K562 (cell line): ENCODE measurements at regions not wholly inside any gene's neighbourhood (a gene's known extent, or its start where the extent isn't known, plus 50 kb on each side); places are given as distances from the start of the nearest gene placed in this dataset.

Experiments used
- ATAC-seq: fragments of 200-7000 bp; cut with Tn5 transposase; 3 replicates; pipeline ENCODE4 v1.9.1; 2020; ENCODE audit warnings: moderate library complexity
- BruUV-seq: library from RNA; stranded (reverse); fragments of 400-500 nt; replicated peaks from 2 replicates; lab custom pipeline; 2021; lab: Mats Ljungman, UMichigan
- CTCF ChIA-PET: fragments of 300-600 bp; formaldehyde crosslinking; extraction: SDS; loops from one replicate; lab custom pipeline; 2021; ENCODE audit warnings: low intra/inter-chr PET ratio; lab: Yijun Ruan, JAX
- POLR2A ChIA-PET: fragments of 300-600, 350-650 bp; sonication (Branson Sonifier 250); formaldehyde crosslinking; extraction: SDS; loops from one replicate; lab custom pipeline; 2021; ENCODE audit warnings: antibody characterized with exemption, inconsistent platforms; lab: Yijun Ruan, JAX
- DNase-seq, 4 experiments: peaks; one replicate each; pipeline versions ENCODE4 v3.0.0 to v3.0.0-alpha.2; 2011 to 2018; ENCODE audit warnings: low spot score in 3 of 4, mixed read lengths in 3 of 4; ENCODE audit errors: extremely low read depth in 1 of 4
- FAIRE-seq: peaks from 2 replicates; lab custom pipeline; 2011; peaks lifted over from hg19 to GRCh38; lab: Jason Lieb, UNC
- H2AFZ ChIP-seq: 2 replicates; pipeline ENCODE4 v1.6.0; 2011; ENCODE audit warnings: low read depth, low read length, control low read depth, inconsistent platforms
- H3K27ac ChIP-seq: fragments of 200-600 bp; 3 replicates; pipeline ENCODE4 v1.8.0; 2011; ENCODE audit warnings: low read depth, mild to moderate bottlenecking, control low read depth, inconsistent platforms, low read length, moderate library complexity, mixed read lengths; ENCODE audit errors: extremely low read depth
- H3K27me3 ChIP-seq, 2 experiments: fragments of 300-600 bp in 1 of 2; 2 replicates in 1 of 2; 3 replicates in 1 of 2; pipeline versions ENCODE4 v1.6.0 to v1.8.0; 2011; ENCODE audit warnings: inconsistent platforms in 2 of 2, low read length in 2 of 2, mild to moderate bottlenecking in 1 of 2, mixed read lengths in 1 of 2, moderate library complexity in 1 of 2; ENCODE audit not compliant: control insufficient read depth in 2 of 2, insufficient read depth in 2 of 2
- H3K36me3 ChIP-seq: fragments of 300-600 bp; 3 replicates; pipeline ENCODE4 v1.8.0; 2011; ENCODE audit warnings: mild to moderate bottlenecking, low read length, inconsistent platforms; ENCODE audit not compliant: control insufficient read depth, insufficient read depth
- H3K4me1 ChIP-seq, 2 experiments: fragments of 200-600 bp in 1 of 2; replicated peaks in 1 of 2; 2 replicates in 1 of 2; 3 replicates in 1 of 2; pipeline versions ENCODE4 v1.5.1 to v1.8.0; 2011; ENCODE audit warnings: inconsistent platforms in 2 of 2, low read length in 2 of 2, mild to moderate bottlenecking in 1 of 2, mixed read lengths in 1 of 2, moderate library complexity in 1 of 2; ENCODE audit not compliant: control insufficient read depth in 2 of 2, insufficient read depth in 2 of 2
- H3K4me2 ChIP-seq: 2 replicates; pipeline ENCODE4 v1.6.1; 2011; ENCODE audit warnings: low read length, control low read depth, inconsistent platforms, mixed read lengths; ENCODE audit not compliant: insufficient read depth
- H3K4me3 ChIP-seq: fragments of 200-600 bp; sonication (generic), shearing (Covaris generic); 2 replicates; pipeline ENCODE4 v1.5.1; 2016; ENCODE audit warnings: control low read depth, inconsistent platforms
- H3K79me2 ChIP-seq: fragments of 200-600 bp; 3 replicates; pipeline ENCODE4 v1.8.0; 2011; ENCODE audit warnings: low read length, inconsistent platforms; ENCODE audit not compliant: control insufficient read depth, insufficient read depth
- H3K9ac ChIP-seq, 2 experiments: 2 replicates each; pipeline versions ENCODE4 v1.6.0 to v1.6.1; 2011; ENCODE audit warnings: low read depth in 2 of 2, low read length in 2 of 2, control low read depth in 1 of 2, inconsistent platforms in 1 of 2, mild to moderate bottlenecking in 1 of 2, mixed read lengths in 1 of 2; ENCODE audit not compliant: insufficient read depth in 1 of 2
- H3K9me1 ChIP-seq: one replicate; pipeline ENCODE4 v1.6.0; 2011; ENCODE audit warnings: inconsistent platforms, mild to moderate bottlenecking, low read length, moderate library complexity; ENCODE audit not compliant: control insufficient read depth, insufficient read depth
- H3K9me3 ChIP-seq: replicated peaks from 2 replicates; pipeline ENCODE4 v1.5.1; 2011; ENCODE audit warnings: low read depth, low read length, inconsistent platforms; ENCODE audit not compliant: control insufficient read depth, insufficient read depth
- H4K20me1 ChIP-seq: replicated peaks from 2 replicates; pipeline ENCODE4 v1.6.1; 2011; ENCODE audit warnings: low read length, inconsistent platforms, mixed read lengths; ENCODE audit not compliant: control insufficient read depth, insufficient read depth
- BMI1 ChIP-seq: fragments of 150-350 bp; IDR thresholded peaks from 2 replicates; pipeline ENCODE4 v1.6.1; 2014; ENCODE audit warnings: low read length
- CC2D1A ChIP-seq: fragments of 450-650 bp; IDR thresholded peaks from 2 replicates; pipeline ENCODE4 v1.6.1; 2017; ENCODE audit warnings: mild to moderate bottlenecking
- HDAC1 ChIP-seq, 2 experiments: fragments of 450-650 bp; IDR thresholded peaks; 2 replicates each; pipeline ENCODE4 v1.6.1; 2016 to 2017; ENCODE audit warnings: inconsistent platforms in 1 of 2, mild to moderate bottlenecking in 1 of 2, moderate library complexity in 1 of 2
- MEIS2 ChIP-seq: fragments of 450-650 bp; IDR thresholded peaks from 2 replicates; pipeline ENCODE4 v1.6.1; 2014; ENCODE audit warnings: mild to moderate bottlenecking; ENCODE audit not compliant: partially characterized antibody
- NCOR1 ChIP-seq: fragments of 450-650 bp; IDR thresholded peaks from 2 replicates; pipeline ENCODE4 v1.6.1; 2016; ENCODE audit warnings: mild to moderate bottlenecking, moderate library complexity
- PCBP2 ChIP-seq: fragments of 200-400 bp; formaldehyde crosslinking; IDR thresholded peaks from 2 replicates; pipeline ENCODE4 v1.6.1; 2018; ENCODE audit warnings: low read length, low read depth, mild to moderate bottlenecking, moderate library complexity; ENCODE audit not compliant: poor library complexity, severe bottlenecking
- PHF21A ChIP-seq: fragments of 450-650 bp; IDR thresholded peaks from 2 replicates; pipeline ENCODE4 v1.6.1; 2017; ENCODE audit warnings: low read depth, borderline replicate concordance
- PURB ChIP-seq: sonication (generic); formaldehyde crosslinking; IDR thresholded peaks from 2 replicates; pipeline ENCODE4 v1.9.0; 2021; ENCODE audit warnings: low read depth, mild to moderate bottlenecking, missing genetic modification reagents
- RFX1 ChIP-seq: fragments of 450-650 bp; IDR thresholded peaks from 2 replicates; pipeline ENCODE4 v1.6.1; 2016; ENCODE audit warnings: mild to moderate bottlenecking, moderate library complexity
- TSC22D4 ChIP-seq: fragments of 450-650 bp; IDR thresholded peaks from 2 replicates; pipeline ENCODE4 v1.6.1; 2016; ENCODE audit warnings: missing genetic modification characterization, missing biosample characterization, control low read depth
- ZNF175 ChIP-seq: fragments of 200-800 bp; sonication (Bioruptor generic); IDR thresholded peaks from 2 replicates; pipeline ENCODE4 v1.6.1; 2016; ENCODE audit warnings: low read depth, mild to moderate bottlenecking, missing genetic modification characterization, missing compliant biosample characterization
- ZNF445 ChIP-seq: fragments of 250-450 bp; sonication (Bioruptor Pico); IDR thresholded peaks from 2 replicates; pipeline ENCODE4 v1.4.0; 2020; ENCODE audit warnings: low read depth, mild to moderate bottlenecking, moderate library complexity
- ZZZ3 ChIP-seq: fragments of 450-650 bp; IDR thresholded peaks from 2 replicates; pipeline ENCODE4 v1.6.1; 2016; ENCODE audit warnings: antibody characterized with exemption, mild to moderate bottlenecking, moderate library complexity
- WGBS: fragments of 100-300 bp; shearing (Covaris generic); methylation state at CpG from one replicate; pipeline ENCODE4 v1.1.6; 2016; ENCODE audit warnings: low coverage, mixed read lengths; ENCODE audit not compliant: insufficient coverage; ENCODE audit errors: missing lambda C conversion rate; 5-methylcytosine and 5-hydroxymethylcytosine counted together
- in situ Hi-C: fragments of 300-500 bp; cut with MboI; formaldehyde crosslinking; loops from 4 replicates; pipeline ENCODE4 v1.15.0; 2018; ENCODE audit warnings: inconsistent platforms, mixed read lengths
- intact Hi-C: fragments of 100-400 bp; cut with micrococcal nuclease; formaldehyde crosslinking; loops from 2 replicates; pipeline ENCODE4 v1.14.2; 2022
- TF ChIP-seq, protein P1 (sequence below), 2 experiments: fragments of 450-650 bp in 1 of 2; sonication (generic) in 1 of 2; formaldehyde crosslinking; conservative IDR thresholded peaks; 2 replicates each; pipeline versions ENCODE4 v1.4.0 to v1.8.1; 2020 to 2022; ENCODE audit warnings: mild to moderate bottlenecking in 1 of 2, missing genetic modification reagents in 1 of 2
- TF ChIP-seq, protein P2 (sequence below): sonication (generic); formaldehyde crosslinking; IDR thresholded peaks from 2 replicates; pipeline ENCODE4 v1.8.0; 2022; ENCODE audit warnings: missing genetic modification reagents, mild to moderate bottlenecking, moderate library complexity, borderline replicate concordance
- TF ChIP-seq, protein P3 (sequence below): sonication (generic); formaldehyde crosslinking; IDR thresholded peaks from 2 replicates; pipeline ENCODE4 v1.8.1; 2022; ENCODE audit warnings: missing genetic modification reagents

DNA sequence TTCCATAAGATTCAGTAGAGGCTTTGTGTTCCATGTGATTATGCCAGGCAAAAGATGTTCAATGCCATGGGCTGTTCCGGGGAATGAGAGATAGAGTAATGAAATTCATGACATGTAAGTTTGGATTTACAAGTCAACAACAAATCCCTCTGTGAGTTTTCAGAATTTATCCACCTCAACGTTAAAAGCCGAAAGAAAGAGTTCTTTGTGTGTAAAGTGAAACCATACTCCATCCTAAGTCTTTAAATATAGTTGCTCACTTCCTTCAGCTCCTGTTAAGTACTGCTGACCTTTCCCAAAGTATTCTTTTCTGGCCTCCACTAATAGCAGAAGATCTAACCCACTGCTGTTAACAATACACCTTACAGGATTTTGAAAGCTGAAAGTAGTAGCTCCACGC lies 190.0 kb downstream of the TMX1 start (continued):
- TF ChIP-seq PURB (CRISPR knock-in tag) (no peak), RFX1 (no peak), PHF21A (no peak), TSC22D4 (tag) (no peak), MEIS2 (no peak), PCBP2 (no peak)
- TF ChIP-seq, protein P1, sequence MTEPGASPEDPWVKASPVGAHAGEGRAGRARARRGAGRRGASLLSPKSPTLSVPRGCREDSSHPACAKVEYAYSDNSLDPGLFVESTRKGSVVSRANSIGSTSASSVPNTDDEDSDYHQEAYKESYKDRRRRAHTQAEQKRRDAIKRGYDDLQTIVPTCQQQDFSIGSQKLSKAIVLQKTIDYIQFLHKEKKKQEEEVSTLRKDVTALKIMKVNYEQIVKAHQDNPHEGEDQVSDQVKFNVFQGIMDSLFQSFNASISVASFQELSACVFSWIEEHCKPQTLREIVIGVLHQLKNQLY (CRISPR knock-in tag; conservative IDR thresholded peaks at IDR 0.05), result no peak

DNA sequence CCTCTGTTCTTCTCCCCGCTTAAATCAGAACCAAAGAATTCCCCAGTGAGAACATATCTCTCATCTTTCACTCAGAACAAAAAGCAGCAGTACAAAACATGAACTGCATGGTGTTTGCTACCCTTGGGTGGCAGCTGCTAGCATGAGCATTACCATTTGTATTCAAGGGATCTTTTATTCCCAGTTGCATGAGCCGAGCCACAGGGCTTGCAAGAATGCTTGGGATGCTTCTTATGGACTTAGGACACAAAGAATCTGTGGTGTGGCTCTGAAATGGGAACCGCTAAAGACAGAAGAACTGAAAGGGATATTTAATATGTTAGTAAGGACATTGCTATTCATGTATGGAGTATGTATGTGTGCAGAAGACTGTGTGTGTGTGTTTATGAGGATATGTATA lies 190.6 kb downstream of the TMX1 start:
- no peak overlapping the region for H3K4me2 ChIP-seq
- H3K9ac ChIP-seq, result no peak overlapping the region
- no peaks in the 10 kb centered on the region for H3K9me3 ChIP-seq
- no peak for DNase-seq
- TF ChIP-seq NCOR1, result no peak
- TF ChIP-seq CC2D1A, result no peak
- TF ChIP-seq, protein P2, sequence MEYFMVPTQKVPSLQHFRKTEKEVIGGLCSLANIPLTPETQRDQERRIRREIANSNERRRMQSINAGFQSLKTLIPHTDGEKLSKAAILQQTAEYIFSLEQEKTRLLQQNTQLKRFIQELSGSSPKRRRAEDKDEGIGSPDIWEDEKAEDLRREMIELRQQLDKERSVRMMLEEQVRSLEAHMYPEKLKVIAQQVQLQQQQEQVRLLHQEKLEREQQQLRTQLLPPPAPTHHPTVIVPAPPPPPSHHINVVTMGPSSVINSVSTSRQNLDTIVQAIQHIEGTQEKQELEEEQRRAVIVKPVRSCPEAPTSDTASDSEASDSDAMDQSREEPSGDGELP (CRISPR knock-in tag), result no peak
- TF ChIP-seq HDAC1 (IDR thresholded peaks at IDR 0.05), result no peak
- no peak for TF ChIP-seq ZNF445 (CRISPR knock-in tag)
- TF ChIP-seq ZZZ3, result no peak
- TF ChIP-seq, protein P3, sequence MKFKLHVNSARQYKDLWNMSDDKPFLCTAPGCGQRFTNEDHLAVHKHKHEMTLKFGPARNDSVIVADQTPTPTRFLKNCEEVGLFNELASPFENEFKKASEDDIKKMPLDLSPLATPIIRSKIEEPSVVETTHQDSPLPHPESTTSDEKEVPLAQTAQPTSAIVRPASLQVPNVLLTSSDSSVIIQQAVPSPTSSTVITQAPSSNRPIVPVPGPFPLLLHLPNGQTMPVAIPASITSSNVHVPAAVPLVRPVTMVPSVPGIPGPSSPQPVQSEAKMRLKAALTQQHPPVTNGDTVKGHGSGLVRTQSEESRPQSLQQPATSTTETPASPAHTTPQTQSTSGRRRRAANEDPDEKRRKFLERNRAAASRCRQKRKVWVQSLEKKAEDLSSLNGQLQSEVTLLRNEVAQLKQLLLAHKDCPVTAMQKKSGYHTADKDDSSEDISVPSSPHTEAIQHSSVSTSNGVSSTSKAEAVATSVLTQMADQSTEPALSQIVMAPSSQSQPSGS (CRISPR knock-in tag), result no peak
- TF ChIP-seq ZNF175, result no peak
- TF ChIP-seq BMI1, result no peak
- no peak for ATAC-seq
- no TSS peak for BruUV-seq
- POLR2A ChIA-PET, result no interaction called here
- in situ Hi-C loops (no loop called here), intact Hi-C loops (no loop called here)
- 0% methylated on average over 3 of the region's 3 CpGs for WGBS
- H4K20me1 ChIP-seq, result no peaks in the 10 kb centered on the region
- H3K9me1 ChIP-seq, result no peaks in the 10 kb centered on the region
- H3K79me2 ChIP-seq, result no peaks in the 10 kb centered on the region
- CTCF ChIA-PET, result no interaction called here
- H3K36me3 ChIP-seq, result no peaks in the 10 kb centered on the region
- no peaks in the 10 kb centered on the region for H3K27me3 ChIP-seq
- H3K4me1 ChIP-seq, result no peaks in the 10 kb centered on the region
- H2AFZ ChIP-seq, result no peak overlapping the region
- no peak for FAIRE-seq
- H3K4me3 ChIP-seq, result no peak overlapping the region
- no peak overlapping the region for H3K27ac ChIP-seq
